ENCODE measurements at regions not wholly inside any gene's neighbourhood (a gene's known extent, or its start where the extent isn't known, plus 50 kb on each side); places are given as distances from the start of the nearest gene placed in this dataset.

DNA sequence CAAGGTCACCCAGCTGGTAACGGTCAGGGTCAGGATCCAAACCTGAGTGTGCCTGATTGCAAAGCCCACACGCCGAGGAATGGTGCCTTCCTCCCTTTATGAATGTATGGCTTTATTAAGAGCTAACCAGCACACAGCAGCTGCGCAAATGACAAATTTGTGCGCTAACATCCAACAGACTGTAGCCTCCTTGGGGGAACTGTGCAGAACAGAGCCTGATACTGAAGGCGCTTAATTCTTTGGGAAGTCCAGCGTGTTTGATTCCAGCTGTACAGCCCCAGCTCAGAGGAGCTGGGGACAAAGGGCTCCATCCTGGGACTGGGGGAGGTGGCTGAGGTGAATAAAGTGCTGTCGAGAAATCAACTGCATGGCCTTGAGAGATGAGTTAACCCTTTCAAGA lies 75.7 kb upstream of the JARID2 start:
- TF ChIP-seq, protein P1, sequence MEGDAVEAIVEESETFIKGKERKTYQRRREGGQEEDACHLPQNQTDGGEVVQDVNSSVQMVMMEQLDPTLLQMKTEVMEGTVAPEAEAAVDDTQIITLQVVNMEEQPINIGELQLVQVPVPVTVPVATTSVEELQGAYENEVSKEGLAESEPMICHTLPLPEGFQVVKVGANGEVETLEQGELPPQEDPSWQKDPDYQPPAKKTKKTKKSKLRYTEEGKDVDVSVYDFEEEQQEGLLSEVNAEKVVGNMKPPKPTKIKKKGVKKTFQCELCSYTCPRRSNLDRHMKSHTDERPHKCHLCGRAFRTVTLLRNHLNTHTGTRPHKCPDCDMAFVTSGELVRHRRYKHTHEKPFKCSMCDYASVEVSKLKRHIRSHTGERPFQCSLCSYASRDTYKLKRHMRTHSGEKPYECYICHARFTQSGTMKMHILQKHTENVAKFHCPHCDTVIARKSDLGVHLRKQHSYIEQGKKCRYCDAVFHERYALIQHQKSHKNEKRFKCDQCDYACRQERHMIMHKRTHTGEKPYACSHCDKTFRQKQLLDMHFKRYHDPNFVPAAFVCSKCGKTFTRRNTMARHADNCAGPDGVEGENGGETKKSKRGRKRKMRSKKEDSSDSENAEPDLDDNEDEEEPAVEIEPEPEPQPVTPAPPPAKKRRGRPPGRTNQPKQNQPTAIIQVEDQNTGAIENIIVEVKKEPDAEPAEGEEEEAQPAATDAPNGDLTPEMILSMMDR (IDR thresholded peaks at IDR 0.05), result no peak
- no peak for TF ChIP-seq POLR2A (IDR thresholded peaks at IDR 0.05)

Measured in body of pancreas (tissue), 4 donors.